Testis (tissue), 2 donors: ENCODE measurements at regions not wholly inside any gene's neighbourhood (a gene's known extent, or its start where the extent isn't known, plus 50 kb on each side); places are given as distances from the start of the nearest gene placed in this dataset.

Experiments
- DNase-seq: peaks from one replicate; pipeline ENCODE4 v3.0.0-alpha.2; 2019
- H3K27ac ChIP-seq, 2 donors: fragments of 200-600 bp; sonication (generic); one replicate each; pipeline ENCODE4 v1.5.1; 2019
- H3K27me3 ChIP-seq: fragments of 200-600 bp; sonication (generic); one replicate; pipeline ENCODE4 v1.5.1; 2019
- H3K36me3 ChIP-seq: fragments of 200-600 bp; sonication (generic); one replicate; pipeline ENCODE4 v1.5.1; 2017; ENCODE audit warnings: low read depth; ENCODE audit errors: missing control alignments
- H3K4me1 ChIP-seq: fragments of 200-600 bp; sonication (generic); one replicate; pipeline ENCODE4 v1.5.1; 2019
- H3K4me3 ChIP-seq, 2 donors: fragments of 200-600 bp; sonication (generic); one replicate each; pipeline ENCODE4 v1.5.1; 2017 to 2019
- H3K9me3 ChIP-seq: fragments of 200-600 bp; sonication (generic); one replicate; pipeline ENCODE4 v1.5.1; 2017
- POLR2A ChIP-seq: fragments of 450-650 bp; IDR thresholded peaks from one replicate; pipeline ENCODE4 v1.6.1; 2017; ENCODE audit warnings: antibody characterized with exemption, mild to moderate bottlenecking, moderate library complexity
- whole genome bisulfite sequencing, 2 donors: methylation state at CpG; one replicate each; pipeline ENCODE4 v1.1.5; 2018; 5-methylcytosine and 5-hydroxymethylcytosine counted together
- intact Hi-C: fragments of 100-400 bp; cut with DNase I; formaldehyde crosslinking; loops from one replicate; pipeline ENCODE4 v1.15.1; 2023; ENCODE audit warnings: low total_unique reads
- TF ChIP-seq, protein P1 (sequence below), 3 experiments: fragments of 450-650 bp in 2 of 3; fragments of 200-600 bp in 1 of 3; sonication (generic) in 1 of 3; IDR thresholded peaks; one replicate each; pipeline ENCODE4 v1.5.1; 2016 to 2019; ENCODE audit warnings: antibody characterized with exemption in 3 of 3, mild to moderate bottlenecking in 2 of 3, moderate library complexity in 1 of 3

DNA sequence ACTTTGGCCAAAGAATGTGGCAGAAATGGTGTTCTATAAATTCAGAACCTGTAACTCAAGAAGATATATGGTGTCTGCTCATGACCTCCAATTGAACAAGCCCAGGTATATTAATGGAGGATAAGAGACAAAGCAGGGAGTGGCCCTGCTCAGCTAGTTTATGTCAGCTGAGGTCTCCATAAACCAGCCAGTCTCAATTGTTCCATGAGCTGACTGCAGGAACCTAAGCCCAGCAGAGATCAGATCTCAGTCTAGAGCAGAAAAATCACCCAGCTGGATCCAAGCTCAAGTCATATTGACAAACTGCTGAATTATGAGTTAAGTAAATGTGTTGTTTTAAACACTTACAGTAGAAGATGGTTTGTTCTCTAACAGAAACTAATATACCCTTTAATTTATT, 105.5 kb upstream of the SGCE start:
- no peaks in the 10 kb centered on the region for H3K27me3 ChIP-seq
- H3K36me3 ChIP-seq, result no peaks in the 10 kb centered on the region
- no peaks in the 10 kb centered on the region for H3K4me1 ChIP-seq
- no peak for TF ChIP-seq POLR2A
- TF ChIP-seq, protein P1, sequence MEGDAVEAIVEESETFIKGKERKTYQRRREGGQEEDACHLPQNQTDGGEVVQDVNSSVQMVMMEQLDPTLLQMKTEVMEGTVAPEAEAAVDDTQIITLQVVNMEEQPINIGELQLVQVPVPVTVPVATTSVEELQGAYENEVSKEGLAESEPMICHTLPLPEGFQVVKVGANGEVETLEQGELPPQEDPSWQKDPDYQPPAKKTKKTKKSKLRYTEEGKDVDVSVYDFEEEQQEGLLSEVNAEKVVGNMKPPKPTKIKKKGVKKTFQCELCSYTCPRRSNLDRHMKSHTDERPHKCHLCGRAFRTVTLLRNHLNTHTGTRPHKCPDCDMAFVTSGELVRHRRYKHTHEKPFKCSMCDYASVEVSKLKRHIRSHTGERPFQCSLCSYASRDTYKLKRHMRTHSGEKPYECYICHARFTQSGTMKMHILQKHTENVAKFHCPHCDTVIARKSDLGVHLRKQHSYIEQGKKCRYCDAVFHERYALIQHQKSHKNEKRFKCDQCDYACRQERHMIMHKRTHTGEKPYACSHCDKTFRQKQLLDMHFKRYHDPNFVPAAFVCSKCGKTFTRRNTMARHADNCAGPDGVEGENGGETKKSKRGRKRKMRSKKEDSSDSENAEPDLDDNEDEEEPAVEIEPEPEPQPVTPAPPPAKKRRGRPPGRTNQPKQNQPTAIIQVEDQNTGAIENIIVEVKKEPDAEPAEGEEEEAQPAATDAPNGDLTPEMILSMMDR (IDR thresholded peaks at IDR 0.05), result no peak
- H3K27ac ChIP-seq, result no peak overlapping the region
- intact Hi-C loops, result no loop called here
- no peaks in the 10 kb centered on the region for H3K9me3 ChIP-seq
- no peak overlapping the region for H3K4me3 ChIP-seq
- no peak for DNase-seq

DNA sequence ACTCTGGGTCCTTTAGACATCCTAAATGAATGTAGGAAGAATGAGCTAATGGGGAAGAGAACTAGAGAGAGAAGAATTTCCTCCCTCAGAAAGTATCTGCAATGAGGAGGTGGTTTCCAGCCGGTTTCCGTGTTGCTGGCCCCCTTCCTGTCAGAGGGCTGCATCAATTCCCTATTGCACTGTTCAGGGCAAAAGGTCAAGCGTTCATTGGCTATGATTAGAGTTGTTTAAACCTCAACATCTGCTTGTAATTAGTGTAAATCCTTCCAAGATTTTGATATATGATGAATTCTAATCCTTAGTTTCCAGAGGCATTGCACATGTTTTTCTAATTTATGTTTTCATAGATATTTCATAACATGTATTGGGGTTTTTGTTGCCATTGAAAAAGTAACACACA, 107.3 kb upstream of the SGCE start:
- Histone ChIP-seq H3K9me3 (no peaks in the 10 kb centered on the region), H3K4me3 (no peak overlapping the region), H3K27me3 (no peaks in the 10 kb centered on the region), H3K36me3 (no peaks in the 10 kb centered on the region), H3K4me1 (no peaks in the 10 kb centered on the region), H3K27ac (no peak overlapping the region)
- no peak for DNase-seq
- intact Hi-C loops, result no loop called here
- WGBS, 2 donors, result 36 to 41% methylated on average over 3 of the region's 3 CpGs
- TF ChIP-seq POLR2A, result no peak
- TF ChIP-seq, protein P1 (IDR thresholded peaks at IDR 0.05), result no peak

DNA sequence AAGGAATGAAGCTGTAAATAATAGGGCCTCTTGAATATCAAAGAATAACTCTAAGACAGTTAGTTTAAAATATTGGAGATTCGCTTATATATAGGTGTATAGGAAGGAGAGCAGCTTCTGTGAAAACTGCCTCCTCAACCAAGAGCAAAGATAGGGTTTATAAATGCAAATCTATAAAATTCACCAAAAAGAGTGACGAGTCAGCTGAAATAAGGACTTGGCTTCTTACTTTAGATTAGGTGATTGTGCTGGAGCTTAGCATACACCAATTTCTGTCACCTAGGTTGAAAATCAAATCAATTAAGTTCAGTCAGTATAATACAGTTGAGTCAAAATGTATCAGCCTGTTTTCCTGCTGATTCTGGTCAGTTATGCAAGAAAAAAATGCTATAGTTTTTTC, 113.8 kb upstream of the SGCE start:
- Histone ChIP-seq H3K27me3 (no peaks in the 10 kb centered on the region), H3K4me3 (no peak overlapping the region), H3K9me3 (no peaks in the 10 kb centered on the region), H3K27ac (no peak overlapping the region), H3K4me1 (no peaks in the 10 kb centered on the region), H3K36me3 (no peaks in the 10 kb centered on the region)
- DNase-seq, result no peak
- WGBS, 2 donors, result 78 to 95% methylated on average over 2 of the region's 2 CpGs
- no peak for TF ChIP-seq POLR2A
- TF ChIP-seq, protein P1 (IDR thresholded peaks at IDR 0.05), result no peak
- intact Hi-C loops, result no loop called here

DNA sequence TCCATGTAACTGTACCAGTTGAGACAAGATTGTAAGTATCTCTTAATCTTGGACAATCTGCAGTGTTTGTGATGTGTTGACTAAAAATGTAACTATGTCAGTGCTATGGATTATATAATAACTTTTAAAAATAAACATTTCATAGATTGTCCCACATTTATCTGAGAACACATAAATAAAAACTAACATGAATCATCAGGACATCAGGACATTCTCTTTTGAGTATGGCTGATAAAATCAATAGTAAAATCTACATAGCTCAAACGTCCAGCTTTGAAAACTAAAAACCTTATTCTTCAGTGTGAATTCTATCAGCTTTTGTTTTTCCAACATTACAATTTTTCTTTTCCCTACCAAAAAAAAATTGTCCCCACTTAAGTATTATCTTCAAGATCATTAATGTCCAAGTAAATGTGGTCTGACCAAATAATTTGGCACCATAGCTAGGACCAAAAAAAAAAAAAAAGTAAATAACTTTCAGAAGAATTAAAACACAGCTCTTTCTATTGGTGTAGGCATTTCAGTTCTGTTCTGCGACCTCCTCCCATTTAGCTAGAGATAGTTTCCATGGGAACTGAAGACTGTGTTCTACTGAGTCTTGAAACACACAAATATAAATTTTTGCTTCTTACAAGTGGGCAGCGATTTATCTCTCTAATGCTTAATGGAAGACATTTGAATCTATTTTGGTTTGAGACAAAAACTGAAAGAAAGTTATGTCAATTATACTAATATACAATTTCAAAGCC, 123.0 kb upstream of the SGCE start:
- WGBS, 2 donors, result 16 to 28% methylated on average over 3 of the region's 3 CpGs
- Histone ChIP-seq H3K9me3 (no peaks in the 10 kb centered on the region), H3K27ac (no peak overlapping the region), H3K4me1 (no peaks in the 10 kb centered on the region), H3K4me3 (no peak overlapping the region), H3K36me3 (no peaks in the 10 kb centered on the region), H3K27me3 (no peaks in the 10 kb centered on the region)
- intact Hi-C loops, result no loop called here
- TF ChIP-seq, protein P1 (IDR thresholded peaks at IDR 0.05), result no peak
- TF ChIP-seq POLR2A, result no peak
- DNase-seq, result no peak

GRCh38 chr7:94779861-94780260, 123.9 kb upstream of the SGCE start:
- no peaks in the 10 kb centered on the region for H3K27me3 ChIP-seq
- intact Hi-C loops, result no loop called here
- H3K4me1 ChIP-seq, result no peaks in the 10 kb centered on the region
- no peak for DNase-seq
- TF ChIP-seq POLR2A, result no peak
- TF ChIP-seq, protein P1 (IDR thresholded peaks at IDR 0.05), result no peak
- H3K27ac ChIP-seq, result no peak overlapping the region
- H3K36me3 ChIP-seq, result no peaks in the 10 kb centered on the region
- no peaks in the 10 kb centered on the region for H3K9me3 ChIP-seq
- no peak overlapping the region for H3K4me3 ChIP-seq
- WGBS, 2 donors, result 58 to 59% methylated on average over 1 of the region's 1 CpG
